Pulmonary artery endothelial cell (primary cell): ENCODE measurements at regions not wholly inside any gene's neighbourhood (a gene's known extent, or its start where the extent isn't known, plus 50 kb on each side); places are given as distances from the start of the nearest gene placed in this dataset.

Experiments used
- DNase-seq: peaks from one replicate; pipeline ENCODE4 v3.0.0-alpha.2; 2011; ENCODE audit warnings: low read depth, low spot score

GRCh38 chr5:62256161-62257019 lies 49.6 kb upstream of the KIF2A start:
- DNase-seq = no peak
